Mesendoderm (in vitro differentiated cells): ENCODE measurements at regions not wholly inside any gene's neighbourhood (a gene's known extent, or its start where the extent isn't known, plus 50 kb on each side); places are given as distances from the start of the nearest gene placed in this dataset.

Source experiments
- DNase-seq: peaks from one replicate; pipeline ENCODE4 v3.0.0; 2013
- H2AK5ac ChIP-seq: 2 replicates; pipeline ENCODE4 v1.6.1; 2013; ENCODE audit warnings: low read length, inconsistent platforms
- H2BK120ac ChIP-seq: 2 replicates; pipeline ENCODE4 v1.6.1; 2013; ENCODE audit warnings: low read depth, mild to moderate bottlenecking, low read length, moderate library complexity, mixed read lengths
- H2BK15ac ChIP-seq: replicated peaks from 2 replicates; pipeline ENCODE4 v1.6.1; 2013; ENCODE audit warnings: low read depth, mild to moderate bottlenecking, moderate library complexity
- H2BK5ac ChIP-seq: 2 replicates; pipeline ENCODE4 v1.6.1; 2013; ENCODE audit warnings: low read length, inconsistent platforms
- H3K18ac ChIP-seq: 2 replicates; pipeline ENCODE4 v1.6.1; 2013; ENCODE audit warnings: mild to moderate bottlenecking, low read length, mixed read lengths
- H3K23ac ChIP-seq: one replicate; pipeline ENCODE4 v1.6.1; 2013; ENCODE audit warnings: low read length
- H3K27ac ChIP-seq: 2 replicates; pipeline ENCODE4 v1.5.1; 2013; ENCODE audit warnings: low read depth, mild to moderate bottlenecking, inconsistent platforms, low read length, moderate library complexity
- H3K27me3 ChIP-seq: 2 replicates; pipeline ENCODE4 v1.6.1; 2013; ENCODE audit warnings: low read length, control low read depth, mild to moderate bottlenecking, inconsistent platforms; ENCODE audit not compliant: insufficient read depth, poor library complexity
- H3K36me3 ChIP-seq: 2 replicates; pipeline ENCODE4 v1.6.1; 2013; ENCODE audit warnings: low read length, inconsistent platforms; ENCODE audit not compliant: control insufficient read depth, insufficient read depth
- H3K4ac ChIP-seq: one replicate; pipeline ENCODE4 v1.6.1; 2013; ENCODE audit warnings: low read depth, mild to moderate bottlenecking, low read length, moderate library complexity
- H3K4me1 ChIP-seq: 2 replicates; pipeline ENCODE4 v1.6.1; 2013; ENCODE audit warnings: low read depth, low read length, inconsistent platforms; ENCODE audit not compliant: control insufficient read depth
- H3K4me2 ChIP-seq: 2 replicates; pipeline ENCODE4 v1.6.1; 2013; ENCODE audit warnings: low read length
- H3K4me3 ChIP-seq: 2 replicates; pipeline ENCODE4 v1.5.1; 2013; ENCODE audit warnings: mild to moderate bottlenecking, low read length
- H3K56ac ChIP-seq: one replicate; pipeline ENCODE4 v1.6.1; 2013; ENCODE audit warnings: low read length
- H3K79me1 ChIP-seq: 2 replicates; pipeline ENCODE4 v1.6.1; 2013; ENCODE audit warnings: low read length, inconsistent platforms
- H3K79me2 ChIP-seq: 2 replicates; pipeline ENCODE4 v1.6.1; 2013; ENCODE audit warnings: mild to moderate bottlenecking, low read length; ENCODE audit not compliant: control insufficient read depth, insufficient read depth
- H3K9ac ChIP-seq: 2 replicates; pipeline ENCODE4 v1.6.1; 2013; ENCODE audit warnings: low read length, inconsistent platforms
- H4K5ac ChIP-seq: one replicate; pipeline ENCODE4 v1.6.1; 2013; ENCODE audit warnings: low read length
- H4K8ac ChIP-seq: one replicate; pipeline ENCODE4 v1.6.1; 2013; ENCODE audit warnings: low read depth, mild to moderate bottlenecking, control low read depth, low read length, moderate library complexity
- WGBS: extraction: QIAGEN DNeasy Blood & Tissue Kit; methylation state at CpG from one replicate; pipeline ENCODE4 v1.1.7; 2013; ENCODE audit warnings: low lambda C conversion rate, missing lambda C conversion rate; ENCODE audit not compliant: insufficient coverage; ENCODE audit errors: extremely low coverage; 5-methylcytosine and 5-hydroxymethylcytosine counted together

- H3K4me3 ChIP-seq = no peak overlapping the region
- no peak overlapping the region for H2AK5ac ChIP-seq
- no peak overlapping the region for H3K9ac ChIP-seq
- no peak overlapping the region for H3K4ac ChIP-seq
- no peaks in the 10 kb centered on the region for H3K79me1 ChIP-seq
- peaks cover 4% of the 10 kb centered on the region for H3K4me1 ChIP-seq
- no peak for DNase-seq
- no peak overlapping the region for H3K4me2 ChIP-seq
- H4K5ac ChIP-seq = no peak overlapping the region
- H3K27ac ChIP-seq = no peak overlapping the region
- no peak overlapping the region for H4K8ac ChIP-seq
- H2BK120ac ChIP-seq = no peak overlapping the region
- H3K27me3 ChIP-seq = no peaks in the 10 kb centered on the region
- no peaks in the 10 kb centered on the region for H3K79me2 ChIP-seq
- H2BK5ac ChIP-seq = no peak overlapping the region
- no peak overlapping the region for H3K56ac ChIP-seq
- no peak overlapping the region for H3K18ac ChIP-seq
- H3K23ac ChIP-seq = no peak overlapping the region
- H3K36me3 ChIP-seq = no peaks in the 10 kb centered on the region
- H2BK15ac ChIP-seq = no peak overlapping the region
Measured at GRCh38 chr18:2169656-2170055, 401.6 kb downstream of the METTL4 start.

DNA sequence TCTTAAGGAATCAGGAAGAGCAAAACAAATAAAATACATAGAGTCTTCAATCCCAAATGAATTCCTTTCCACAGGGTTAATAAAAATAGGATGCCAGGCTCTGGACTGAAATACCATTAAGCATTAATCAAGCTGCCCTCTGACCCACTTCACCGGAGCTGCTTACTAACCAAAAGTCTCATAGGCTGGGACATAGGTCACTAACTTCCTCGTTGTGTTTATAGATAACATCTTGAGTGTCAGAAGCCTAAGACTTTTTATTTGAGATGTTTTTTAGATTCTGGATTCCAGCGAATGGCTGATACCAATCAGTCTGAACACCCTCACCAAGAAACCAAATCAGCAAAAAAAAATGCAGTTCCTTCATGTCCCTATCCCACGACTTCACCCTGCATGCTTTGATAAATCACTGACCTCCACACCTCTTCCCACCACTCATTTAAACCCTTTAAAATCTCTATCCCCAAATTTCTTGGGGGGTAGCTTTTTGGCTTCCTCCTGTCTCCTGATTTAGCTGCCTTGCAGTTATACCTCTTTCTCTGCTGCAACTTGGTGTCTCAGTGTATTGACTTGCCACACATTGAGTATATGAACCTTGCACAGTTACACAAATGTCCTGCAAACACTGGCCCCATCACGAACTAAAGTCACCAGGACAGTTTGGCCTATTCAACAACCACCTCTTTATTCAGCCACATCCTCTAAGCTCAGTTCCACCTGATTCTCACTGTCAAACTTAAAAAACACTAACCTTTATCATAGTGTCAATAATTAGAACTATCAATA, 399.3 kb downstream of the METTL4 start:
- no peak overlapping the region for H3K18ac ChIP-seq
- H2BK120ac ChIP-seq = no peak overlapping the region
- no peaks in the 10 kb centered on the region for H3K27me3 ChIP-seq
- H3K4me3 ChIP-seq = no peak overlapping the region
- no peak for DNase-seq
- no peaks in the 10 kb centered on the region for H3K79me1 ChIP-seq
- no peaks in the 10 kb centered on the region for H3K79me2 ChIP-seq
- no peak overlapping the region for H3K9ac ChIP-seq
- no peak overlapping the region for H3K56ac ChIP-seq
- no peak overlapping the region for H2BK5ac ChIP-seq
- H2BK15ac ChIP-seq = no peak overlapping the region
- H3K23ac ChIP-seq = no peak overlapping the region
- H3K4me2 ChIP-seq = no peak overlapping the region
- no peak overlapping the region for H4K5ac ChIP-seq
- no CpG with 5 or more reads among the region's 5 CpGs for WGBS
- no peak overlapping the region for H3K27ac ChIP-seq
- no peak overlapping the region for H3K4ac ChIP-seq
- no peak overlapping the region for H4K8ac ChIP-seq
- H3K36me3 ChIP-seq = no peaks in the 10 kb centered on the region
- no peak overlapping the region for H2AK5ac ChIP-seq
- H3K4me1 ChIP-seq = peaks cover 4% of the 10 kb centered on the region

GRCh38 chr18:2172881-2173280, 398.4 kb downstream of the METTL4 start:
- Histone ChIP-seq H3K4me1 (peaks cover 4% of the 10 kb centered on the region), H2BK5ac (no peak overlapping the region), H3K27me3 (no peaks in the 10 kb centered on the region), H3K79me1 (no peaks in the 10 kb centered on the region), H3K18ac (no peak overlapping the region), H3K27ac (no peak overlapping the region), H3K4me3 (no peak overlapping the region), H3K36me3 (no peaks in the 10 kb centered on the region), H3K23ac (no peak overlapping the region), H4K5ac (no peak overlapping the region), H3K9ac (no peak overlapping the region), H2BK120ac (no peak overlapping the region), H3K4ac (no peak overlapping the region), H3K79me2 (no peaks in the 10 kb centered on the region), H2AK5ac (no peak overlapping the region), H4K8ac (no peak overlapping the region), H3K4me2 (no peak overlapping the region), H3K56ac (no peak overlapping the region), H2BK15ac (no peak overlapping the region)
- no peak for DNase-seq
- WGBS = no CpG with 5 or more reads among the region's 2 CpGs

GRCh38 chr18:2173486-2173885, 397.8 kb downstream of the METTL4 start:
- H3K4me2 ChIP-seq = no peak overlapping the region
- no peak overlapping the region for H3K9ac ChIP-seq
- no peak overlapping the region for H4K8ac ChIP-seq
- H3K4me3 ChIP-seq = no peak overlapping the region
- no CpG with 5 or more reads among the region's 4 CpGs for WGBS
- no peak overlapping the region for H2BK5ac ChIP-seq
- no peak overlapping the region for H3K56ac ChIP-seq
- H3K4ac ChIP-seq = no peak overlapping the region
- no peak overlapping the region for H3K18ac ChIP-seq
- H3K23ac ChIP-seq = no peak overlapping the region
- no peaks in the 10 kb centered on the region for H3K36me3 ChIP-seq
- no peak overlapping the region for H3K27ac ChIP-seq
- H2AK5ac ChIP-seq = no peak overlapping the region
- no peak overlapping the region for H4K5ac ChIP-seq
- no peaks in the 10 kb centered on the region for H3K79me2 ChIP-seq
- H3K4me1 ChIP-seq = peaks cover 4% of the 10 kb centered on the region
- H2BK120ac ChIP-seq = no peak overlapping the region
- no peak overlapping the region for H2BK15ac ChIP-seq
- no peak for DNase-seq
- H3K79me1 ChIP-seq = no peaks in the 10 kb centered on the region
- no peaks in the 10 kb centered on the region for H3K27me3 ChIP-seq

DNA sequence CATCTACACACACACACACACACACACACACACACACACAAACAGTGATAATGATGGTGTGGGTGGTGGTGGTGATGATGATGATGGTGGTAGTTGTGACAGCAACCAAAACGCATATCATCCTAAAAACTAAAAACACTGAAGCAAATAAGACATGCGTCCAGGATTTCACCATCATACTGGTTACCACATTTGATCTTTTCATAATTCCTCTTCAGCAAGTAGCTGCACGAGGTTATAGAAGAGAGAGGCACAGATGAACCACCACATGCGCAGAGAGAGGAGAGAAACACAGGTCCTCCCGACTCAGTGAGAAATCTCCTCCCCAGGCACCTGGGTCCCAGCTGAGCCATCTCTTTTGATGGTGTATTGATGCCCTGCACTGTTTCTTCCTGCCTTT, 393.3 kb downstream of the METTL4 start:
- Histone ChIP-seq H2BK5ac (no peak overlapping the region), H3K56ac (no peak overlapping the region), H3K27me3 (no peaks in the 10 kb centered on the region), H3K79me1 (no peaks in the 10 kb centered on the region), H3K4me1 (peaks cover 4% of the 10 kb centered on the region), H3K4ac (no peak overlapping the region), H3K4me2 (no peak overlapping the region), H3K27ac (no peak overlapping the region), H4K8ac (no peak overlapping the region), H3K23ac (no peak overlapping the region), H3K79me2 (no peaks in the 10 kb centered on the region), H2BK15ac (no peak overlapping the region), H2BK120ac (no peak overlapping the region), H2AK5ac (no peak overlapping the region), H4K5ac (no peak overlapping the region), H3K4me3 (no peak overlapping the region), H3K36me3 (no peaks in the 10 kb centered on the region), H3K18ac (no peak overlapping the region), H3K9ac (no peak overlapping the region)
- no peak for DNase-seq
- WGBS = no CpG with 5 or more reads among the region's 5 CpGs
